ENCODE measurements at regions not wholly inside any gene's neighbourhood (a gene's known extent, or its start where the extent isn't known, plus 50 kb on each side); places are given as distances from the start of the nearest gene placed in this dataset.

DNA sequence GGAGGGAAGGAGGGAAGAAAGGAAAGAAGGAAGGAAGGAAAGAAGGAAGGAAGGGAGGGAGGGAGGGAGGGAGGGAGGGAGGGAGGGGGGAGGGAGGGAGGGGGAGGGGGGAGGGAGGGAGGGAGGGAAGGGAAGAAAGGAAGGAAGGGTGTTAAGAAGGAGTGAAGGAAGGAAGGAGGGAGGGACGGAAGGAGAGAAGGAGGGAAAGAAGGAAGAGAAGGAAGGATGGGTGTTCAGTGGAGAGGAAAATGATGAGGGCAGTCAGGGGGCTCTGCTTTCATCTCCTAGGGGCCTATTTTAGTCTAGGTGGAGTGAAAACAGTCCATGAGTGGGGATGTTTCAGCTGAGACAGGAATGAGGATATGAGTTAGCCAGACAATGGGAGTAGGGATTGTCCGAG is 357.0 kb upstream of the C16orf82 start:
- no peak overlapping the region for H3K27ac ChIP-seq (ENCODE audit: low read depth, low read length)
- H3K27me3 ChIP-seq (ENCODE audit: control insufficient read depth, insufficient read depth, low read length), result no peaks in the 10 kb centered on the region
- no peak for DNase-seq (ENCODE audit: low read depth, low spot score)
- peaks cover 2% of the 10 kb centered on the region for H3K9me3 ChIP-seq (ENCODE audit: control insufficient read depth, insufficient read depth, low read length)
- ChIA-PET CTCF (no interaction called here), POLR2A (no interaction called here)
- TF ChIP-seq, protein P1, sequence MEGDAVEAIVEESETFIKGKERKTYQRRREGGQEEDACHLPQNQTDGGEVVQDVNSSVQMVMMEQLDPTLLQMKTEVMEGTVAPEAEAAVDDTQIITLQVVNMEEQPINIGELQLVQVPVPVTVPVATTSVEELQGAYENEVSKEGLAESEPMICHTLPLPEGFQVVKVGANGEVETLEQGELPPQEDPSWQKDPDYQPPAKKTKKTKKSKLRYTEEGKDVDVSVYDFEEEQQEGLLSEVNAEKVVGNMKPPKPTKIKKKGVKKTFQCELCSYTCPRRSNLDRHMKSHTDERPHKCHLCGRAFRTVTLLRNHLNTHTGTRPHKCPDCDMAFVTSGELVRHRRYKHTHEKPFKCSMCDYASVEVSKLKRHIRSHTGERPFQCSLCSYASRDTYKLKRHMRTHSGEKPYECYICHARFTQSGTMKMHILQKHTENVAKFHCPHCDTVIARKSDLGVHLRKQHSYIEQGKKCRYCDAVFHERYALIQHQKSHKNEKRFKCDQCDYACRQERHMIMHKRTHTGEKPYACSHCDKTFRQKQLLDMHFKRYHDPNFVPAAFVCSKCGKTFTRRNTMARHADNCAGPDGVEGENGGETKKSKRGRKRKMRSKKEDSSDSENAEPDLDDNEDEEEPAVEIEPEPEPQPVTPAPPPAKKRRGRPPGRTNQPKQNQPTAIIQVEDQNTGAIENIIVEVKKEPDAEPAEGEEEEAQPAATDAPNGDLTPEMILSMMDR (IDR thresholded peaks at IDR 0.05; ENCODE audit: low read depth, low read length), result no peak
- H3K4me3 ChIP-seq (ENCODE audit: low read depth, low read length), result no peak overlapping the region

DNA sequence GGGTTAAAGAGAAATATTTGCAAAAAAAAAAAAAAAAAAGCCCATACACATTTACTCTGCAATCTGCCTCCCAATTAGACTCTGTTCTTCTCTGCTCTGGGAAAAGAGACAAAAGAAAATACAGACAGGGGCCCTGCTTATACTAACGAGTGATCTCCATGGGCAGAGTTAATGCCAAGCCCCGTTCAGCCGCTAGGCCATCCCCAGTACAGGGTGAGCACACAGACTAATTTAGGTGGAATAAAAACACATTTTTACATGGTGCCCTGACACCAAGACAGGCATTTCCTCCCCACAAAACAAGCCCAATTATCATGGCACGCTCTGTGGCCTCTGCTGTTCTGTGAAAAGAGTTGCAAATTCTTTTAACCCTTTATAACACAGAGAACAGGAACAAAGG is 356.3 kb upstream of the C16orf82 start:
- CTCF ChIA-PET, result no interaction called here
- Histone ChIP-seq H3K9me3 (ENCODE audit: control insufficient read depth, insufficient read depth, low read length) (peaks cover 7% of the 10 kb centered on the region), H3K4me3 (ENCODE audit: low read depth, low read length) (no peak overlapping the region), H3K27ac (ENCODE audit: low read depth, low read length) (no peak overlapping the region), H3K27me3 (ENCODE audit: control insufficient read depth, insufficient read depth, low read length) (no peaks in the 10 kb centered on the region)
- POLR2A ChIA-PET, result no interaction called here
- no peak for DNase-seq (ENCODE audit: low read depth, low spot score)
- TF ChIP-seq, protein P1 (IDR thresholded peaks at IDR 0.05; ENCODE audit: low read depth, low read length), result no peak

DNA sequence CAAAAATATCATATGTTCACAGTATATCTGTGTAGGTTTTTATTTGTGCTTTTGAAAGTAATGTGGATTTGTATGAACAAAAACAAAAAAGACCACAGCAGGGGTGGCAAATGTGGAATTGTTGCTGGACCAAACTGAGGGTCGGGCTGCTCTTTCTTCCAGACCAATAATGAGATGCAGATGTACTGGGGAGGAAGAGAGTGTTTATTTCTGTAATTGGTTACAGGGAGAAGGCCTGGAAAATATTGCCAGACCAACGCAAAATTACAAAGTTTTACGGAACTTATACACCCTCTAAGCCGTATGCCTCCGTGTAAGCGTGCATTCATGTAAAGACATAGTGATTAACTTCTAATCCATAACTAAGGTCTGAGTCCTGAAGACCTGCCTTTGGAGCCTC is 353.9 kb upstream of the C16orf82 start:
- H3K9me3 ChIP-seq (ENCODE audit: control insufficient read depth, insufficient read depth, low read length), result peaks cover 7% of the 10 kb centered on the region
- CTCF ChIA-PET, result no interaction called here
- POLR2A ChIA-PET, result no interaction called here
- no peak overlapping the region for H3K27ac ChIP-seq (ENCODE audit: low read depth, low read length)
- H3K4me3 ChIP-seq (ENCODE audit: low read depth, low read length), result no peak overlapping the region
- no peak for DNase-seq (ENCODE audit: low read depth, low spot score)
- TF ChIP-seq, protein P1 (IDR thresholded peaks at IDR 0.05; ENCODE audit: low read depth, low read length), result no peak
- H3K27me3 ChIP-seq (ENCODE audit: control insufficient read depth, insufficient read depth, low read length), result no peaks in the 10 kb centered on the region

DNA sequence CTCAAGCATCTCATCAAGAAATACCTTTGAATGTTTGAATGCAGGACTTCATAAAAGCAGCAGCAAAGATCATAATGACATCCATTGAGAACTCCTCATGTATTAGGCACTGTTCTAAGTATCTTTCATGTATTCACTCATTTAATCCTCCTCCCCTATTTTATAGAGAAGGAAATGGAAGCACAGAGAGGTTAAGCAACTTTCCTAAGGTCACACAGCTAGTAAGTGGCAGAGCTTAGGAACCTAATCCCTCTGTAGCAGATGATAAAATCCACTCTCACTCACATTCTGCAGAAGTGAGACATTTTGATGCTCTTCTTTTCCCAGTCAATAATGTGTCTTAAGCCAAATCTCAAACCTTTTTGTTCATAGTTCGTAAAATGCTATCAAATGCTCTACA is 350.8 kb upstream of the C16orf82 start:
- Histone ChIP-seq H3K27ac (ENCODE audit: low read depth, low read length) (no peak overlapping the region), H3K4me3 (ENCODE audit: low read depth, low read length) (no peak overlapping the region), H3K9me3 (ENCODE audit: control insufficient read depth, insufficient read depth, low read length) (peaks cover 7% of the 10 kb centered on the region), H3K27me3 (ENCODE audit: control insufficient read depth, insufficient read depth, low read length) (no peaks in the 10 kb centered on the region)
- no peak for DNase-seq (ENCODE audit: low read depth, low spot score)
- ChIA-PET CTCF (no interaction called here), POLR2A (no interaction called here)
- TF ChIP-seq, protein P1 (IDR thresholded peaks at IDR 0.05; ENCODE audit: low read depth, low read length), result no peak

DNA sequence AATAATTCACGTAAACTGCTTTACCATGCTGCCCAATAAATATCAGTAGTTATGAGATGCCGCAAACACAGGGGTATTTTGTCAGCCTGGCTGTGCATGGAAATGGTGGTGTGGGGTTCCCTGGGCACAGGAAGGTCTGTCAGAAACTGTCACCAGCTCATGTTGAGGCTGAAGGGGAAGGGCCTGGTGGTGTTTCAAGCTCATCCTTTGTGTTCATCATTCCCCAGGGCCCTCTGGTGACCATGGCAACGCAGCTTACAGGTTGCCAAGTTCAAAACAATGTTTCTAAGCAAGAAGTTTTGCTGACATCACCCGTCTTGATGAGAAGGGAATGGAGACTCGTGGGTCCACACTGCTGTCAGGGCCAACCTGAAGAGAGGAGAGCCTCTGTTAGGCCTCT is 348.9 kb upstream of the C16orf82 start:
- ChIA-PET POLR2A (no interaction called here), CTCF (no interaction called here)
- no peak for DNase-seq (ENCODE audit: low read depth, low spot score)
- Histone ChIP-seq H3K9me3 (ENCODE audit: control insufficient read depth, insufficient read depth, low read length) (peaks cover 7% of the 10 kb centered on the region), H3K27me3 (ENCODE audit: control insufficient read depth, insufficient read depth, low read length) (no peaks in the 10 kb centered on the region), H3K27ac (ENCODE audit: low read depth, low read length) (no peak overlapping the region), H3K4me3 (ENCODE audit: low read depth, low read length) (no peak overlapping the region)
- TF ChIP-seq, protein P1 (IDR thresholded peaks at IDR 0.05; ENCODE audit: low read depth, low read length), result no peak
